ENCODE measurements at regions not wholly inside any gene's neighbourhood (a gene's known extent, or its start where the extent isn't known, plus 50 kb on each side); places are given as distances from the start of the nearest gene placed in this dataset.
A peak's percentile ranks its signal among the peaks of the same experiment; 100 is the strongest.
"Not testable (repeated sequence)": the region's sequence is repeated elsewhere in the genome, so short reads cannot be mapped to it uniquely, and the experiment has no call there.

DNA sequence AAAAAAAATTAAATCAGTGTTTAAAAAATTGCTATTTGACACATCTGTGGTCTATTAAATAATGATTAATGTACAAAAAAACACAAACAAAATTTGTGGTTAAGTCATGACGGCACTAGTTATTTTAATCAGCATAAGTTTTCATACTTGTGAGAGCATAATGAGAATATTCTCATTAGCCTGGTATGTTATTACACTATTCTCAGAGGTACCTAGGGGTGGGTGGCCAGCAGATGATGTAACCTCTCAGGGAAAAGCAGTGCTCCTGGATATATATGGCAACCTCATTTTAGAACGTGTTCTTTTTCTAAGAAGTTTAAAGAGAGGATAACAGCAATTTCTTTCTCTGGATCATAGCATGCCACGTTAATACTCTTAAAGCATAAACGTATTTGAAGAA, 109.2 kb downstream of the GJA1 start:
- no peak for DNase-seq (ENCODE audit: low read depth)

DNA sequence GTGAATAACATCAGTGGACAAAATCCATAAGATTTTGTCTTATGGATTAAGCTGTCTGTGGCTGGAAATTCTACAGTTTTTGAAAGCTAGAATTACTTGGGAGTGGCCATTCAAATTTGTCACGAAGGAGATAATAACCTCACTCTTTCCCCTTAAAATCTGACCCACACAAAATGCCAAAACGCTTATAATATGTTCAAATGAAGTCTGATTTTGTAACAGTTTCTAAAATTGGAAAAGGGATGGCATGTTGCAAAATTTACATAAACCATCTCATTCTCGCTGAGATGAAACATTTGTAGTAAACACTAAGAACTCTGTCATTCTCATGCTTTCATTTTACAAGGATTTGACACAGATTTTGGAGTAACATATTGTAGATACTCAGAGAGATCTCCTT, 112.7 kb downstream of the GJA1 start:
- no peak for DNase-seq (ENCODE audit: low read depth)

DNA sequence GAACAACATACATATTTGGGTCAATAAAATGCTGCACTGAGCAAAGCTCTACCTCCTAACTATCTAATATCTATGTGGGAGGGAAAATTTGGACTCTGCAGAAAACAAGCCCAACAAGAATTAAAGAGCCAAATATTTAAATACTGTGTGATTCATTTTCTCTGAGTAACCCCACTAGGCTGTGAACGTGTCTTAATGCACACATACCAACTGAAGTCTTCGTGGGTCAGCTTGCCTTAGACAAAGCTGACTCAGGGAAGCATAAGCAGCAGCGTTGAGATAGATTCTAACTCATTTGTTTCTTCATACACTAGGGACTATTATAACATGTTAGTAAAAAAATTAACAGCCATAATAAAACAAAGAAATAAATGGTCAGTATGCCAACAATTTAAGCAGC, 114.3 kb downstream of the GJA1 start:
- no peak for DNase-seq (ENCODE audit: low read depth)

DNA sequence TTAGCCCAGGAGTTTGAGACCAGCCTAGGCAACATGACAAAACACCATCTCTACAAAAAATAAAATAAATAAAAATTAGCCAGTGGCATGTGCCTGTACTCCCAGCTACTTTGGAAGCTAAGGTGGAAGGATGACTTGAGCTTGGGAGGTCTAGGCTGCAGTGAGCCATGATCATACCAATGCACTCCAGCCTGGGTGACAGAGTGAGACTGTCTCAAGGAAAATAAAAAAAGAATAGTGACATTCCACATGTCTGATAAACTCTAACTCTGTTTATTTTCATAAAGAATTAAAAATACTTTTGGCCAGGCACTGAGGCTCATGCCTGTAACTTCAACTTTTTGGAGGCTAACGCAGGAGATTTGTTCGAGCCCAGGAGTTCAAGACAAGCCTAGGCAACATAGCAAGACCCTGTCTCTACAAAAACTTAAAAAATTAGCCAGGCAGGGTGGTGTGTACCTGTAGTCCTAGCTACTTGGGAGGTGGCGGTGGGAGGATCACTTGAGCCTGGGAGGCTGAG, 115.1 kb downstream of the GJA1 start:
- no peak for DNase-seq (ENCODE audit: low read depth)

DNA sequence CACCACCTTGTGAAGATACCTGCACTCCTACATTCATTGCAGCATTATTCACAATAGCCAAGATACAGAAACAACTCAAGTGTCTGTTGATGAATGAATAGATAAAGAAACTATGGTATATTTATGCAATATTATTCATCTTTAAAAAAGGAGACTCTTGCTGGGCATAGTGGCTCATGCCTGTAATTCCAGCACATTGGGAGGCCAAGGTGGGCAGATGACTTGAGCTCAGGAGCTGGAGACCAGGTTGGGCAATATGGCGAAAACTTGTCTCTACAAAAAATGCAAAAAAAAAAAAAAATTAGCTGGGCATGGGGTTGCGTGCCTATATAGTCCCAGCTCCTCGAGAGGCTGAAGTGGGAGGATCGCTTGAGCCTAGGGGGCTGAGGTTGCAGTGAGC, 119.8 kb downstream of the GJA1 start:
- no peak for DNase-seq (ENCODE audit: low read depth)

DNA sequence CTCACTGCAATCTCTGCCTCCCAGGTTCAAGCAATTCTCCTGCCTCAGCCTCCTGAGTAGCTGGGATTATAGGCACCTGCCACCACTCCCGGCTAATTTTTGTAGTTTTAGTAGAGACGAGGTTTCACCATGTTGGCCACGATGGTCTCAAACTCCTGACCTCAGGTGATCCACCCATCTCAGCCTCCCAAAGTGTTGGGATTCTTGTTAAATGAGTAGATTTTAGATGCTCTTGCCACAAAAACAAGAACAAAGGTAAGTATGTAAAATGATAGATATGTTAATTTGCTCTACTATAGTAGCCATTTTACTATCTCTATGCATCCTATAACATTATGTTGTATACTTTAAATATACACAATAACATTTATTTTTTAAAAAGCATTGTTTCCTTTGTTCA, 120.7 kb downstream of the GJA1 start:
- DNase-seq (ENCODE audit: low read depth), result not testable (repeated sequence)

DNA sequence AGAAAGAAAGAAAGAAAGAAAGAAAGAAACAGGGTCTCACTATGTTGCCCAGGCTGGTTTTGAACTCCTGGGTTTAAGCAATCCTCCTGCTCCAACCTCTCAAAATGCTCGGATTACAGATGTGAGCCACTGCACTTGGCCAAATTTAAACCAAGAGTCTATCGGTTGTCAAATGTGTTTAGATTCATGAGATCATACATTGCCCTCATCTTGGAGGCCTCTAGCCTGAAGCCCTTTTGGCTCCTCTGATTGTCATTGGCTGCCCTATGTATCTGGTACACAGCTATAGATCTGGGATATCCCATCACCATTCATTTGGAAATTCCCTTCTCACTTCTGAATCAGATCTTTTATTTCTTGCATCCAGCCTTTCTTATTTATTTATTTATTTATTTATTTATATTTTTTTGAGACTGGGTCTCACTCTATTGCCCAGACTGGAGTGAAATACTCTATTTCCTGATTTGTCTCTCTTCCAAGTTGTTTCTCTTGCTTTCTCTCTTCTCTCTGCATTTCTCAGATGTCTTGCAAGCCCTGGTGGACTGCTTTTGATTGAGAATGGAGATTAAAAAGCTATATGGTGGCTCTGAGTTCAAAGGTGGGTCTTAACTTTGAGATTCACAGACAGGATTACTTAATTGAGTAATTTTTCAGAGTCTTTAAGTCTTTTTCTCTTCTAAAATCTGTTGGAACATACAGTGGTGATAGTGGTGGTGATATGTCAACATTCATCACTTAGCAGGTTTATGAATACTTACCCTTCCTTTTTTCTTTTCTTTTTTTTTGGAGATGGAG, 121.9 kb downstream of the GJA1 start:
- no peak for DNase-seq (ENCODE audit: low read depth)

DNA sequence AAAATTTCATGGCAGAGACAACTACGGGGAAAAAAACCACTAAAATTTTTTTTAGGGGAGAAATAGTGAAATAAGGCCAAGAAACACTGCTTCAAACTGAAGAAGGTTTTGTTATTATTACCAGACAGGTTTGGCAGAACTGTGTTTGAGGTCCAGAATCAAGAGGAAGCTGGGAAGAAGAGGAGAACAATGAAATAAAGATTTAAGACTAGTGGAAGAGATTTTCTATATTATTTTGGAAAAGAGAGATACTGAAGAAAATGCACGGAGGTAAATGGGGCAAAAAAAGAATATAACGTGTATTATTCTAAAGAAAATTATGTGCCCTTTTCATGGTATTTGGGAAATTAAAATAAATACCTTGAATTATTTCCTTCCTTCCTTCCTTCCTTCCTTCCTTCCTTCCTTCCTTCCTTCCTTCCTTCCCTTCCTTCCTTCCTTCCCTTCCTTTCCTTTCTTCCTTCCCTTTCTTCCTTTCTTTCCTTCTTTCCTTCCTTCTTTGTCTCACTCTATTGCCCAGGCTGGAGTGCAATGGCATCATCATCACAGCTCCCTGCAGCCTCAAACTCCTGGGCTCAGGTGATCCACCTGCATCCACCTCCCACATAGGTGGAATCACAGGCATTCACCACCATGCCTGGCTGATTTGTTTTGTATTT, 124.3 kb downstream of the GJA1 start:
- DNase-seq (ENCODE audit: low read depth), result no peak

DNA sequence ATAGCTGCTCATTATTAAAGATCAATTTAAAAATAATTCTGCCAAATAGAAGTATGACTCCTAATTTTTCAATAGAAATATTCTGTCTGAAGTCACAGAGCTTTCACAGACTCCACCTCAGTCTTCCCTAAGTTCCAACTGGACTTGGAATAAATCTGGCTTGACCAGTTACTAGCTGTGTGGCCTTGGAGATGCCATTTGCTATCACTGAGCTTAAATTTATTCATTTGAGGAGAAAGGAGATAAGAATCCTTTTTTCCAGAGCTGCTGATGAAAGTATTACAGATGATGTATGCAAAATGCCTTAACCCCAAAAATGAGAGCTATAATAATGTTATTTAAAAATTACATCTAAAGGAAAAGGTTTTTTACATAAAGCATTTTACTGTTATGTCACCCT, 125.0 kb downstream of the GJA1 start:
- no peak for DNase-seq (ENCODE audit: low read depth)

DNA sequence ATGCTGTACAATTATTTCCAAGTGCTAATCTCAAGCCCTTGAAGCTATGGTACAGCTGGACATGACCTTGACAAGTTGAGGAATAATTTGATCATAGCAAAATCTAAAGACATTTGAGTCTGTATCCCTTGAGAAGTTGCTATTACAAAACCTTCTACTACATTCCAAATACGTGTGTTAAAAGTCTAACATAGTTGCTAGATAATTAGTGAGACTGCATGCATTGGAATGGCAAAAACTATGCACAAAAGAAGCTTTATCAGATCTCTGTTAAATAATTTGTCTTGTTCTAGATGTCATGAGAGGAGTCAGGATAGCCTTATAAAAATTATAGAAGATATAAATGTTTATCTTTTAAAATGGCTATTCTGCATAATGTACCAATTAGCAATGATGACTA, 127.8 kb downstream of the GJA1 start:
- DNase-seq (ENCODE audit: low read depth), result no peak

DNA sequence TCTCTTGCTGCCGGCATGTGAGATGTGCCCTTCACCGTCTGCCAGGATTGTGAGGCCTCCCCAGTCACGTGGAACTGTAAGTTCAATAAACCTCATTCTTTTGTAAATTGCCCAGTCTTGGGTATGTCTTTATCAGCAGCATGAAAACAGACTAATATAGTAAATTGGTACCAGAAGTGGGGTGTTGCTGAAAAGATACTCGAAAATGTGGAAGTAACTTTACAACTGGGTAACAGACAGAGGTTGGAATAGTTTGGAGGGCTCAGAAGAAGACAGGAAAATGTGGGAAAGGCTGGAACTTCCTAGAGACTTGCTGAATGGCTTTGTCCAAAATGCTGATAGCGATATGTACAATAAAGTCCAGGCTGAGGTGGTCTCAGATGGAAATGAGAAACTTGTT, 129.1 kb downstream of the GJA1 start:
- not testable (repeated sequence) for DNase-seq (ENCODE audit: low read depth)

DNA sequence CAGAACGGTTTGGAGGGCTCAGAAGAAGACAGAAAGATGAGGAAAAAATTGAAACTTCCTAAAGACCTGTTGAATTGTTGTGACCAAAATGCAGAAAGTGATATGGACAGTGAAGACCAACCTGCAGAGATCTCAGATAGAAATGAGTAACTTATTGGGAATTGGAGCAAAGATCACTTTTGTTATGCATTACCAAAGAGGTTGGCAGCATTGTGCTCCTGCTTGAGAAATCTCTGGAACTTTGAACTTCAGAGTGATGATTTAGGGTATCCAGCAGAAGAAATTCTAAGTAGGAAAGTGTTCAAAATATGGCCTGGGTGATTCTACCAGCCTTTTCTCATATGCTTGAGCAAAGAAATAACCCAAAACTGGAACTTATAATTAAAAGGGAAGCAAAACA, 136.0 kb downstream of the GJA1 start:
- no peak for DNase-seq (ENCODE audit: low read depth)

DNA sequence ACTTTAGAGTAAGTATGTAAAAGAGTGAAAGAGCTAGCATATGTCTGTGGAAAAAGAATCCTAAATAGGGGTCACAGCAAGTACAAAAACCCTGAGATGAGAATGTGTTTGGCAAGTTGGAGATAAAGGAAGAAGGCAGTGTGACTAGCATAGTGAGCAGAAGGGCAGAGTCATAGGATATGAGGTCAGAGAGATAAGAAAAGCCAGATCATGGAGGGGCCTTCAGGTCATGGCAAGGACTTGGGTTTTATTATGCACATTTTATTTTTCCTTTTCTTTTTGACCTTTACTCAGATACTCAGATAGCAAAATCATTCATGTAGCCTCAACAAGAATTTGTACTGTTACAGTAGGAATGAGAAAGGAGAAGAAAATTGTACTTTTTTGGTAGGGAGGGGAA, 138.0 kb downstream of the GJA1 start:
- DNase-seq (ENCODE audit: low read depth), result no peak

DNA sequence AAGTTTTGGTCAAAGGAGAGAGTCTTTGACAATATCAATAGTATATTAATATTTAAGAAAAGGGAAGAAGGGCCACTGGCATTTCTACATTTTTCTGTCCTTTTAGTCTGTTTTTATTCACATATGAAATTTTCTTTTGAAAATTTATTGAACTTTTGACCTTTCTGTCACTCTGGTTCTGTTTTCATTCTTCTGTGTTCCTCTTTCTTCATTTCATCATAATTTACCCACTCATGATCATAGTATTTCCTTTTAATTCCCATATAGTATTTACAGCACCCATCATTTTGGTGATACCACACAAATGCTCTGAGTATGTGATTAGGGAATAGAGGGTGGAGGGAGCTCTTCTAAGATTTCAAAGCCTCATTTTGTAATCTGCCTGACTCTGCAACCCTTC, 142.8 kb downstream of the GJA1 start:
- DNase-seq (ENCODE audit: low read depth), result no peak

DNA sequence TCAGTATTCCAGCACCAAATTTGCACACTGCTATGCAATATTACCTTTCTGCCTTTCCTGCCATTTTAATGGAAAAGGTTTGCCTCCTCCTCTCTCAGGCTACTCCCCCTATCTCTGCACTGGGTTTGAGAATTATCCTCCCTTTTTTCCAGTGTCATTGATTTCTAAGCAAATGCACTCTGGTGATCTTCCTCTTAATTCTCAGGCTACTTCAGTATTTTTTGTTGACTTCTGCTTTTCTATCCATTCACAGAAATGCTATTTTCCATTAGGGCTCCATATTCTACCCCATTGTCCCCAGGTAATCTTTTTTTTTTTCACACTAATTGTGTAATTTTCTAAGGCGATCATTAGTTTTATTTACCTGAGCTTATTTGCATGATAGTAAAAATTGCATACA, 144.0 kb downstream of the GJA1 start:
- no peak for DNase-seq (ENCODE audit: low read depth)

DNA sequence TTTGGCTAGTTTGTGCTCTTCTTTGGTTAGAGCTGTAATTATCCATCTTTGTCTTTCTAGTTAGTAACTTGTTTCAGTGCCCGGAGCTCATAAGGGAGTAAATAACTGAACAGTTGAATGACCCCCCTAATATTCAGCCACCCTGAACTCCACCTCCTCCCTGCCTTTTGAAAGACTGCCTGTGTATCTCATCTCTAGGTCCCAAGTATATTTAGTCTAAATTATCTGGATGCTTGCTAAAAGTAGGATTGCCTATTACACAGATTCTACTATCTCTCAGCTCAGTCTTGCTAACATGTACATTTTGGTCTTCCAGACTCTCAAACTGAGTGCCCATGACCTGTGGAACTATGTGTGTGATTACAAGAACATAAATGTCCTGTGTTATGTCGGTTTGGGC, 145.9 kb downstream of the GJA1 start:
- no peak for DNase-seq (ENCODE audit: low read depth)

DNA sequence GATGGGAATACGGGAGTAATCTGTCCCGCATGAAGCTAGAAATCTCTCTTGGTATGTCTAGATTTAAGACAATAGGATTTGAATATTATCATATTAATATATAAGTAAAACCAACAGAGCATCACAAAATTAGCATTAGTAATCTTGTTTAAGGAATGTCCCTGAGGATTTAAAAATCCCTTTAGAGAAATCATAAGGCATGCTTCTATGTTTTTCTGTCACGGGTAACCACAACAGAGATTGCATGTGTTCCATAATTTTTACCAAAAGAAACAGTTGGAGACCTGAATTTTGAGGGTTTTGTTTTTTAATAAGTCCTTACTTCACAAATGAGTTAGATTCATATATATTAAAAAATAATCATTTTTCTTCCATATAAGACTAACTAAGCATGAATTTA, 146.8 kb downstream of the GJA1 start:
- no peak for DNase-seq (ENCODE audit: low read depth)

DNA sequence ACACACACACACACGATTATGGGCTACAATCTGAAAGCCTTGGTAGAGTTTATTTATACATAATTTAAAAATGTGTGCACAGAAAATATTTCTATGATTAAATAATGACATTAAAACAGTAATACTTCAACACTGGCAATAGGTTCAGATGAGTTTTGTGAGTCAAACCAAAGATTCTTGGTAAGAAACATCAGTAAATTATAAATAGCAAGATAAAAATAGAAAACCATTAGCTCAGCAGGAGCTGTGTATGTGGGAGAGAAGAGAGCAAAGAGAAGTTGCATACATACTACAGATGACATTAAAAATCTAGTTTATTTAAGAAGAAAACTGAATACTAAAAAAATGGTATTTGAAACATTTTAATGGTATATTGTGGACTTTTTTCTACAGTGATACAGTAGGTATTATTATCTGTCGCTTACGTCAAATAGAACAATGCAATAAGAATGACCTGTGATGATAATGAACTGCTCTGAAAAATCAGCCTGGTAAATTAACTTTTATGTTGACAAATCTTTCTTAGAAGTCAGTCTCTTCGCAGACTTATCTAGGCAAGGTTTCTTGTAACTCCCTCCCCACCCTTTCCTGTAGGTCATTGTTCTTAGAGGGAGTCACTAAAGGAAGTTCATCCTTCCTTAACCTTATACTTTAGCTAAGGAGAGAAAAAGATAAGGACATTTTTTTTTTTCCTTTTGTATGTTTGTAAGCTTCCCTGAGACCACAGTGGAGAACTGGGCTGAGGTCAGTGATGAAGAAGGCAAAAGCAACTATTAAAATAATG, 149.3 kb downstream of the GJA1 start:
- peak; percentile 62 for DNase-seq (ENCODE audit: low read depth)

DNA sequence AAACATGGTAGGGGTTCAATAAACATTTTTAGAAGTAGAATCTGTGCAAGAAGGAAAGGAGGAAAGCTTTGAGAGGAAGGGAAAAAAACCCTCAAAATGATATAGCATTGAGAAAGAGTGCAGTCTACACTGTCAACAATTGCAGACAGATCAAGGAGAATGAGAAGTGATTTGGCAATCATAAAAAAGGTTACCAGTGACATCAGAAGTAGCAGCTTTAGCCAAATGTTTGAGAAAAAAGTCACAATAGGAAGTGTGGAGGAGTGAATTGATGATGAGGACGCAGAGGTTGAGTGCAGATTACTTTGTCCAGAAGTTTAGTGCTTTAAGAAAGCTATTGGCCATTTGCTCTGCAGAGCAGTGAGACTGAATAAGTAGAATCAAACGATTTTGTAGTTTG, 155.0 kb downstream of the GJA1 start:
- DNase-seq (ENCODE audit: low read depth), result no peak

DNA sequence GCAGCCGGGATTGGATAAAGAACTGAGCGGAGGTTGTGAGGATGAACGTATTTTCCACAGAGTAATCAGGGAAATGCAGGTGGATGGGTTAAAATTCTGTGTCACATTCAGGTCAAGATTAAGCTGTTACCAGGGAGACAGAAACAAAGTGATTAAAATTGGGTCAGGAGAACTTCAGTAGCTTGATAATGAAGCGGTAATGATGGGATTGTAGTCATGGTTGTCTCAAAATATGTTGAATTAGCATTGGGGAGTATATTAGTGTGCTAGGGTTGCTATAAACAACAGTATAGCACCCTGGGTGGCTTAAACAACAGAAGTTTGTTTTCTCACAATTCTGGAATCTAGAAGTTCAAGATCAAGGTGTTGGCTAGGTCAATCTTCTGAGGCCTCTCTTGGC, 155.5 kb downstream of the GJA1 start:
- no peak for DNase-seq (ENCODE audit: low read depth)

DNA sequence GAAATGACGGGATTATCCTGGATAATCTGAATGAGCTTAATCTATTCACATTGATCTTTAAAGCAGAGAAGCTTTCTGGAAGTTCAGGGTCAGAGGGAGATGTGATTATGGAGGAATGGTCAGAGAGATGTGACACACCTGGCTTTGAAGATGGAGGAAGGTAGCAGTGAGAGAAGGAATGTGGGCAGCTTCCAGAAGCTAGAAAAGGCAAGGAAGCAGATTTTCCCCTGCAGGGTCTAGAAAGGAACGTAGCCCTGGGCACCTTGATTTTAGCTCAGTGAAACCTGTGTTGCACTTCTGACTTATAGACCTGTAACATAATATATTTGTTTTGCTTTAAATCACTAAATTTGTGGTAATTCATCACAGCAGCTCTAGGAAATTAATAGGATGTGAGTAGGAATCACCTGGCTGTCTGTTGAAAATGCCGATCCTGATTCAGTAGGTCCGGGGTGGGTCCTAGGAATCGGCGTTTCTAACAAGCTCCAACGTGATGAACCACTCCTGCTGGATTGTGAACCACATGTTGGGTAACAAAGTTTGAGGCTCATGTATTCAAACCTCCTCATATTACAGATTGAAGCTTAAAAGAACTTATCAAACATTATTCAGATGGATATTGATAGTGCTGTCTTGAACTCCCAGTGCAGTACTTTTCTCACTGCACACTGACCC, 157.0 kb downstream of the GJA1 start:
- no peak for DNase-seq (ENCODE audit: low read depth)
